MM.1S (cell line): ENCODE measurements at regions not wholly inside any gene's neighbourhood (a gene's known extent, or its start where the extent isn't known, plus 50 kb on each side); places are given as distances from the start of the nearest gene placed in this dataset.

Experiments
- DNase-seq: peaks from one replicate; pipeline ENCODE4 v3.0.0-alpha.2; 2015
- H2AFZ ChIP-seq: fragments of 300-600 bp; sonication (generic); 2 replicates; pipeline ENCODE4 v1.6.0; 2016; ENCODE audit warnings: antibody characterized with exemption, low read length
- H3F3A ChIP-seq: fragments of 300-600 bp; sonication (generic); 2 replicates; pipeline ENCODE4 v1.6.1; 2016; ENCODE audit warnings: mild to moderate bottlenecking, antibody characterized with exemption, low read length, moderate library complexity, mixed read lengths; ENCODE audit not compliant: insufficient read depth
- H3K27ac ChIP-seq: fragments of 300-600 bp; sonication (generic); 2 replicates; pipeline ENCODE4 v1.5.1; 2016; ENCODE audit warnings: mild to moderate bottlenecking, low read length
- H3K27me3 ChIP-seq: fragments of 300-600 bp; sonication (generic); replicated peaks from 2 replicates; pipeline ENCODE4 v1.6.0; 2016; ENCODE audit warnings: low read length; ENCODE audit not compliant: insufficient read depth
- H3K36me3 ChIP-seq: fragments of 300-600 bp; sonication (generic); replicated peaks from 2 replicates; pipeline ENCODE4 v1.6.1; 2016; ENCODE audit warnings: mild to moderate bottlenecking, low read length, mixed read lengths; ENCODE audit not compliant: insufficient read depth
- H3K4me1 ChIP-seq: fragments of 300-600 bp; sonication (generic); 2 replicates; pipeline ENCODE4 v1.6.1; 2016; ENCODE audit warnings: low read length, mixed read lengths
- H3K4me2 ChIP-seq: fragments of 300-600 bp; sonication (generic); 2 replicates; pipeline ENCODE4 v1.6.0; 2016; ENCODE audit warnings: low read depth, low read length
- H3K4me3 ChIP-seq: fragments of 300-600 bp; sonication (generic); 2 replicates; pipeline ENCODE4 v1.5.1; 2016; ENCODE audit warnings: low read length, mixed read lengths
- H3K79me2 ChIP-seq: fragments of 300-600 bp; sonication (generic); 2 replicates; pipeline ENCODE4 v1.6.1; 2016; ENCODE audit warnings: mixed run types, low read length, mixed read lengths
- H3K9ac ChIP-seq: fragments of 300-600 bp; sonication (generic); 2 replicates; pipeline ENCODE4 v1.6.1; 2016; ENCODE audit warnings: low read length, mixed read lengths
- H3K9me2 ChIP-seq: fragments of 300-600 bp; sonication (generic); replicated peaks from 2 replicates; pipeline ENCODE4 v1.6.1; 2016; ENCODE audit warnings: mild to moderate bottlenecking, low read length, mixed read lengths; ENCODE audit not compliant: insufficient read depth
- H3K9me3 ChIP-seq: fragments of 300-600 bp; sonication (generic); replicated peaks from 2 replicates; pipeline ENCODE4 v1.6.1; 2016; ENCODE audit warnings: mild to moderate bottlenecking, low read length, mixed read lengths; ENCODE audit not compliant: insufficient read depth
- H4K20me1 ChIP-seq: fragments of 300-600 bp; sonication (generic); 2 replicates; pipeline ENCODE4 v1.6.1; 2016; ENCODE audit warnings: mild to moderate bottlenecking, low read length, moderate library complexity, mixed read lengths; ENCODE audit not compliant: insufficient read depth
- CTCF ChIP-seq: fragments of 300-600 bp; sonication (generic); IDR thresholded peaks from 2 replicates; pipeline ENCODE4 v1.5.1; 2016; ENCODE audit warnings: antibody characterized with exemption, low read length, mixed read lengths
- EZH2 ChIP-seq: fragments of 300-600 bp; sonication (generic); optimal IDR thresholded peaks from 2 replicates; pipeline ENCODE3; 2017; ENCODE audit warnings: low read depth, mild to moderate bottlenecking, antibody characterized with exemption, low read length, mixed read lengths
- EZH2phosphoT487 ChIP-seq: fragments of 300-600 bp; sonication (generic); IDR thresholded peaks from 2 replicates; pipeline ENCODE4 v1.6.1; 2018; ENCODE audit warnings: antibody characterized with exemption, low read length

- no peaks in the 10 kb centered on the region for H3K36me3 ChIP-seq
- no peaks in the 10 kb centered on the region for H3K9me2 ChIP-seq
- TF ChIP-seq EZH2 (no peak), CTCF (no peak), EZH2phosphoT487 (no peak)
- no peak overlapping the region for H3K4me3 ChIP-seq
- H3K9ac ChIP-seq, result no peak overlapping the region
- H3F3A ChIP-seq, result no peaks in the 10 kb centered on the region
- peaks cover 58% of the 10 kb centered on the region for H3K27me3 ChIP-seq
- H4K20me1 ChIP-seq, result no peaks in the 10 kb centered on the region
- H3K4me2 ChIP-seq, result no peak overlapping the region
- no peaks in the 10 kb centered on the region for H3K4me1 ChIP-seq
- no peaks in the 10 kb centered on the region for H3K9me3 ChIP-seq
- H2AFZ ChIP-seq, result no peak overlapping the region
- H3K27ac ChIP-seq, result no peak overlapping the region
- DNase-seq, result no peak
- no peaks in the 10 kb centered on the region for H3K79me2 ChIP-seq
Measured at GRCh38 chr11:70764356-70764905, 366.1 kb downstream of the CTTN start.

- Histone ChIP-seq H3K4me1 (no peaks in the 10 kb centered on the region), H3K27ac (no peak overlapping the region), H3K27me3 (peaks cover 58% of the 10 kb centered on the region), H3K79me2 (no peaks in the 10 kb centered on the region), H3K9me2 (no peaks in the 10 kb centered on the region), H3K4me3 (no peak overlapping the region), H3F3A (no peaks in the 10 kb centered on the region), H3K4me2 (no peak overlapping the region), H3K9me3 (no peaks in the 10 kb centered on the region), H3K9ac (no peak overlapping the region), H4K20me1 (no peaks in the 10 kb centered on the region), H3K36me3 (no peaks in the 10 kb centered on the region), H2AFZ (no peak overlapping the region)
- no peak for DNase-seq
- TF ChIP-seq CTCF (no peak), EZH2phosphoT487 (no peak), EZH2 (no peak)
Measured at GRCh38 chr11:70766901-70767300, 368.6 kb downstream of the CTTN start.

GRCh38 chr11:70768346-70769095, 370.2 kb downstream of the CTTN start:
- Histone ChIP-seq H3K4me2 (no peak overlapping the region), H3K79me2 (no peaks in the 10 kb centered on the region), H3K9me3 (no peaks in the 10 kb centered on the region), H3K9ac (no peak overlapping the region), H3K36me3 (no peaks in the 10 kb centered on the region), H3K4me3 (no peak overlapping the region), H2AFZ (no peak overlapping the region), H4K20me1 (no peaks in the 10 kb centered on the region), H3F3A (no peaks in the 10 kb centered on the region), H3K27me3 (peaks cover 68% of the 10 kb centered on the region), H3K4me1 (no peaks in the 10 kb centered on the region), H3K9me2 (no peaks in the 10 kb centered on the region), H3K27ac (no peak overlapping the region)
- no peak for TF ChIP-seq EZH2
- DNase-seq, result no peak

GRCh38 chr11:70769106-70769505, 370.8 kb downstream of the CTTN start:
- Histone ChIP-seq H2AFZ (no peak overlapping the region), H3F3A (no peaks in the 10 kb centered on the region), H3K9me2 (no peaks in the 10 kb centered on the region), H3K27ac (no peak overlapping the region), H4K20me1 (no peaks in the 10 kb centered on the region), H3K9ac (no peak overlapping the region), H3K4me2 (no peak overlapping the region), H3K4me1 (no peaks in the 10 kb centered on the region), H3K4me3 (no peak overlapping the region), H3K27me3 (peaks cover 74% of the 10 kb centered on the region), H3K36me3 (no peaks in the 10 kb centered on the region), H3K9me3 (no peaks in the 10 kb centered on the region), H3K79me2 (no peaks in the 10 kb centered on the region)
- DNase-seq, result no peak
- no peak for TF ChIP-seq CTCF
